ENCODE measurements at regions not wholly inside any gene's neighbourhood (a gene's known extent, or its start where the extent isn't known, plus 50 kb on each side); places are given as distances from the start of the nearest gene placed in this dataset.

DNA sequence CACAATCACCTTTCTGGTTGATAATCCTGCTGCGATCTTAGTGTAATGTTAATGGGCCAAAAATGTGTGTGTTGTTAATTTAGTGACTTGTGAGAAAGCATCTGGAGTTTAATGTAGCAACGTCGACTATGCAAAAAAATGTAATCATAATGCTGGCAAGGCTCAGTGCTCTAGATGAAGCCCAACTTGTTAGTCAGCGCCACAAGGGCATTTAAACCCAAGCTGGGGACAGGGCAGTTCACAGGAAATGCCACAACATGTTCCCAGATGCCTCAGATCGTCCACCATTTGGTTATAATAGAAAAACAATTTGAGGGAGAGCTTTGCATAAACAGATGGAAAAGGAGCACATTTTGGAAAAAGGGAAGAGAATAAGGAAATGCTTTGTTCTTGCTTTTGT, 585.4 kb upstream of the PLXNA2 start:
- Histone ChIP-seq H3K9me3 (replicated peaks; ENCODE audit: insufficient read depth, low read length) (no peaks in the 10 kb centered on the region), H3K9me2 (replicated peaks; ENCODE audit: insufficient read depth, low read length) (no peaks in the 10 kb centered on the region), H3F3A (ENCODE audit: insufficient read depth, low read length) (no peaks in the 10 kb centered on the region), H3K4me2 (ENCODE audit: low read depth, low read length) (no peak overlapping the region), H3K27ac (ENCODE audit: low read length) (no peak overlapping the region), H3K4me3 (ENCODE audit: low read length) (no peak overlapping the region), H3K9ac (ENCODE audit: low read length) (no peak overlapping the region), H3K27me3 (replicated peaks; ENCODE audit: insufficient read depth, low read length) (no peaks in the 10 kb centered on the region), H3K36me3 (replicated peaks; ENCODE audit: insufficient read depth, low read length) (no peaks in the 10 kb centered on the region), H4K20me1 (ENCODE audit: insufficient read depth, low read length) (no peaks in the 10 kb centered on the region), H3K79me2 (ENCODE audit: low read length) (no peaks in the 10 kb centered on the region), H3K4me1 (ENCODE audit: low read length) (0 out of 2 replicates have a peak, but pooled peaks cover 4% of the 10 kb centered on the region), H2AFZ (ENCODE audit: low read length) (no peak overlapping the region)
- TF ChIP-seq EZH2phosphoT487 (IDR thresholded peaks at IDR 0.05; ENCODE audit: low read length) (no peak), EZH2 (optimal IDR thresholded peaks at IDR 0.05; ENCODE audit: low read depth, low read length) (no peak)
- TF ChIP-seq, protein P1, sequence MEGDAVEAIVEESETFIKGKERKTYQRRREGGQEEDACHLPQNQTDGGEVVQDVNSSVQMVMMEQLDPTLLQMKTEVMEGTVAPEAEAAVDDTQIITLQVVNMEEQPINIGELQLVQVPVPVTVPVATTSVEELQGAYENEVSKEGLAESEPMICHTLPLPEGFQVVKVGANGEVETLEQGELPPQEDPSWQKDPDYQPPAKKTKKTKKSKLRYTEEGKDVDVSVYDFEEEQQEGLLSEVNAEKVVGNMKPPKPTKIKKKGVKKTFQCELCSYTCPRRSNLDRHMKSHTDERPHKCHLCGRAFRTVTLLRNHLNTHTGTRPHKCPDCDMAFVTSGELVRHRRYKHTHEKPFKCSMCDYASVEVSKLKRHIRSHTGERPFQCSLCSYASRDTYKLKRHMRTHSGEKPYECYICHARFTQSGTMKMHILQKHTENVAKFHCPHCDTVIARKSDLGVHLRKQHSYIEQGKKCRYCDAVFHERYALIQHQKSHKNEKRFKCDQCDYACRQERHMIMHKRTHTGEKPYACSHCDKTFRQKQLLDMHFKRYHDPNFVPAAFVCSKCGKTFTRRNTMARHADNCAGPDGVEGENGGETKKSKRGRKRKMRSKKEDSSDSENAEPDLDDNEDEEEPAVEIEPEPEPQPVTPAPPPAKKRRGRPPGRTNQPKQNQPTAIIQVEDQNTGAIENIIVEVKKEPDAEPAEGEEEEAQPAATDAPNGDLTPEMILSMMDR (IDR thresholded peaks at IDR 0.05; ENCODE audit: low read length), result no peak
- no peak for DNase-seq

DNA sequence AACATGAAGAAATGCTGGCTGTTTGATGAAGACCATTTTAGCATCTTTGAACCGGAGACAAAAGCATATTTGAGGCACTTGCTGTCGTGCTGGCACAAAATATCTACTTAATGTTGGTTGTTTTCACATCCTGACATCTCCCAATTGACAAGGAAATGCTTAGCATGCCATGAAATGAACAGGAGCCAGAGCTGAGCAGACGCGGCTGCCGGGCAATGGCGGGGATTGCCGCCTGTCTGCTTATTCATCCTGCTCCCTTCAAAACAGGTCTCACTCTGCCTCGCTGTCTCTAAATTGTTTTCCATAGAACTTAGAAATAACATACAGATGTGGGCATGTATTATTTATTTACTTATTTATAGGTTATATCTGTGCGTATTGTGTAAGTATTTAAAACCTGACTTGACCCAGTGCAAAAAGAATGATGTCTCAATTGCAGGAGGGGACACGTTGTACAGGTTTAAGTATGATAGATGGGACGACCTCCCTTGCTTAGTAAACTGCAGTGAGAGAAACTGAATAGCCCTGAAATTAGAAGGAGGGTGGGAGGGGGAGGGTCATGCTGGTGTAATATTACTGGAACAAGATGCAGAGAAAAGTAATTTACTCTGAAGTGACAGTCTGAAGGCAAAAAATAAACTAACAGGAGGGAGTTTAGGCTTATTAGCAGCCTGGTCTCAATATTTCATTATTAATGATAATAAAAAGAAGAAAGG, 590.4 kb upstream of the PLXNA2 start:
- Histone ChIP-seq H2AFZ (ENCODE audit: low read length) (no peak overlapping the region), H3K36me3 (replicated peaks; ENCODE audit: insufficient read depth, low read length) (no peaks in the 10 kb centered on the region), H3K4me1 (ENCODE audit: low read length) (0 out of 2 replicates have a peak, but pooled peaks cover 4% of the 10 kb centered on the region), H3K9ac (ENCODE audit: low read length) (no peak overlapping the region), H4K20me1 (ENCODE audit: insufficient read depth, low read length) (no peaks in the 10 kb centered on the region), H3K9me2 (replicated peaks; ENCODE audit: insufficient read depth, low read length) (no peaks in the 10 kb centered on the region), H3K4me3 (ENCODE audit: low read length) (no peak overlapping the region), H3K9me3 (replicated peaks; ENCODE audit: insufficient read depth, low read length) (no peaks in the 10 kb centered on the region), H3K79me2 (ENCODE audit: low read length) (no peaks in the 10 kb centered on the region), H3K27ac (ENCODE audit: low read length) (no peak overlapping the region), H3F3A (ENCODE audit: insufficient read depth, low read length) (no peaks in the 10 kb centered on the region), H3K27me3 (replicated peaks; ENCODE audit: insufficient read depth, low read length) (no peaks in the 10 kb centered on the region), H3K4me2 (ENCODE audit: low read depth, low read length) (no peak overlapping the region)
- TF ChIP-seq, protein P1 (IDR thresholded peaks at IDR 0.05; ENCODE audit: low read length), result no peak
- TF ChIP-seq EZH2 (optimal IDR thresholded peaks at IDR 0.05; ENCODE audit: low read depth, low read length) (no peak), EZH2phosphoT487 (IDR thresholded peaks at IDR 0.05; ENCODE audit: low read length) (no peak)
- DNase-seq, result no peak

DNA sequence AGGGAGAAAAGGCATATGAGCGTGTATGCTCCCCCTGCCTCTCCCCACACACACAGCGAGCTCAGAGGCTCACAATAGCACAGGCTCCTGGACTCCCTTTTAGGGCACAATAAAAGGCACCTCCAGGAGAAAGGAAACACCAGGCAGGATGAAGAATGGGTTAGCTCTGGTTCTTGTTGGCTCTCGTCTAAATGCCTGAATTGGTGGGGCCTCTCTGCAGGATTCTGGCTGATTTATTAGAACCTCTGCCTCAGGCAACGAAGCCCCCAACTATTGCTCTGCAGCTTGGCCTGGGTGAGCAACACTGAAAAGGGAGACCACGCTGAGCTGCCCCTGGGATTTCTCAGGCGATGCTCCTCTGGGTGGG, 590.9 kb upstream of the PLXNA2 start:
- no peaks in the 10 kb centered on the region for H3K9me2 ChIP-seq (replicated peaks; ENCODE audit: insufficient read depth, low read length)

More for the DNA sequence above, 590.9 kb upstream of the PLXNA2 start:
- H3K79me2 ChIP-seq (ENCODE audit: low read length), result no peaks in the 10 kb centered on the region
- TF ChIP-seq, protein P1 (IDR thresholded peaks at IDR 0.05; ENCODE audit: low read length), result no peak
- no peaks in the 10 kb centered on the region for H3F3A ChIP-seq (ENCODE audit: insufficient read depth, low read length)
- H3K9ac ChIP-seq (ENCODE audit: low read length), result no peak overlapping the region
- no peaks in the 10 kb centered on the region for H3K9me3 ChIP-seq (replicated peaks; ENCODE audit: insufficient read depth, low read length)
- H3K36me3 ChIP-seq (replicated peaks; ENCODE audit: insufficient read depth, low read length), result no peaks in the 10 kb centered on the region
- DNase-seq, result no peak
- no peak overlapping the region for H3K4me3 ChIP-seq (ENCODE audit: low read length)
- no peak overlapping the region for H3K27ac ChIP-seq (ENCODE audit: low read length)
- H2AFZ ChIP-seq (ENCODE audit: low read length), result no peak overlapping the region
- H3K4me1 ChIP-seq (ENCODE audit: low read length), result 0 out of 2 replicates have a peak, but pooled peaks cover 4% of the 10 kb centered on the region
- H3K27me3 ChIP-seq (replicated peaks; ENCODE audit: insufficient read depth, low read length), result no peaks in the 10 kb centered on the region
- no peak overlapping the region for H3K4me2 ChIP-seq (ENCODE audit: low read depth, low read length)
- H4K20me1 ChIP-seq (ENCODE audit: insufficient read depth, low read length), result no peaks in the 10 kb centered on the region

Measured in MM.1S (cell line).